OCI-LY1 (cell line): ENCODE measurements at regions not wholly inside any gene's neighbourhood (a gene's known extent, or its start where the extent isn't known, plus 50 kb on each side); places are given as distances from the start of the nearest gene placed in this dataset.
A peak's percentile ranks its signal among the peaks of the same experiment; 100 is the strongest.

Source experiments
- H2AFZ ChIP-seq: fragments of 200-600 bp; sonication (generic), shearing (Covaris generic); 2 replicates; pipeline ENCODE4 v1.6.0; 2014; ENCODE audit warnings: antibody characterized with exemption, mild to moderate bottlenecking, low read length
- H3F3A ChIP-seq: fragments of 200-600 bp; sonication (generic), shearing (Covaris generic); 2 replicates; pipeline ENCODE4 v1.6.0; 2014; ENCODE audit warnings: mild to moderate bottlenecking, antibody characterized with exemption, low read length, moderate library complexity; ENCODE audit not compliant: insufficient read depth
- H3K27ac ChIP-seq: fragments of 200-600 bp; sonication (generic); 2 replicates; pipeline ENCODE4 v1.5.1; 2014; ENCODE audit warnings: low read length, mixed run types, mild to moderate bottlenecking, low read depth; ENCODE audit not compliant: poor library complexity, severe bottlenecking
- H3K27me3 ChIP-seq: fragments of 200-600 bp; sonication (generic); 2 replicates; pipeline ENCODE4 v1.6.0; 2014; ENCODE audit warnings: antibody characterized with exemption, mild to moderate bottlenecking, low read length, moderate library complexity; ENCODE audit not compliant: insufficient read depth
- H3K36me3 ChIP-seq: fragments of 200-600 bp; sonication (generic); 2 replicates; pipeline ENCODE4 v1.6.1; 2014; ENCODE audit warnings: mild to moderate bottlenecking, antibody characterized with exemption, low read length, moderate library complexity, mixed read lengths; ENCODE audit not compliant: insufficient read depth
- H3K4me1 ChIP-seq: fragments of 200-600 bp; sonication (generic); 2 replicates; pipeline ENCODE4 v1.5.1; 2014; ENCODE audit warnings: mild to moderate bottlenecking, low read length, moderate library complexity; ENCODE audit not compliant: insufficient read depth, severe bottlenecking
- H3K4me2 ChIP-seq: fragments of 200-600 bp; sonication (generic), shearing (Covaris generic); 2 replicates; pipeline ENCODE4 v1.6.1; 2014; ENCODE audit warnings: low read length
- H3K4me3 ChIP-seq: fragments of 200-600 bp; sonication (generic); 2 replicates; pipeline ENCODE4 v1.5.1; 2014; ENCODE audit warnings: low read length, low read depth, mild to moderate bottlenecking, mixed read lengths; ENCODE audit not compliant: poor library complexity, severe bottlenecking
- H3K79me2 ChIP-seq: fragments of 200-600 bp; shearing (Covaris generic); 2 replicates; pipeline ENCODE4 v1.6.1; 2016; ENCODE audit warnings: mixed run types, low read length, mixed read lengths; ENCODE audit not compliant: insufficient read depth
- H3K9ac ChIP-seq: fragments of 200-600 bp; sonication (generic), shearing (Covaris generic); 2 replicates; pipeline ENCODE4 v1.6.1; 2014; ENCODE audit warnings: mild to moderate bottlenecking, low read length, mixed read lengths
- H3K9me2 ChIP-seq: fragments of 200-600 bp; sonication (generic), shearing (Covaris generic); 2 replicates; pipeline ENCODE4 v1.6.1; 2014; ENCODE audit warnings: low read depth, mild to moderate bottlenecking, low read length, mixed read lengths
- H3K9me3 ChIP-seq: fragments of 200-600 bp; shearing (Covaris generic); 2 replicates; pipeline ENCODE4 v1.6.1; 2014; ENCODE audit warnings: low read length, mixed read lengths
- H4K20me1 ChIP-seq: fragments of 200-600 bp; sonication (generic), shearing (Covaris generic); 2 replicates; pipeline ENCODE4 v1.6.0; 2016; ENCODE audit warnings: mild to moderate bottlenecking, low read length; ENCODE audit not compliant: insufficient read depth
- CTCF ChIP-seq: fragments of 200-600 bp; sonication (generic), shearing (Covaris generic); IDR thresholded peaks from 2 replicates; pipeline ENCODE4 v1.5.1; 2017; ENCODE audit warnings: mild to moderate bottlenecking, antibody characterized with exemption, low read length, moderate library complexity, mixed read lengths
- EZH2 ChIP-seq: fragments of 200-600 bp; sonication (generic), shearing (Covaris generic); IDR thresholded peaks from 2 replicates; pipeline ENCODE4 v1.8.0; 2017; ENCODE audit warnings: borderline replicate concordance, mixed run types, mild to moderate bottlenecking, antibody characterized with exemption, low read length, moderate library complexity, mixed read lengths

GRCh38 chrY:16522021-16522420 lies 1358.0 kb downstream of the CDY2B start:
- Histone ChIP-seq H4K20me1 (no peaks in the 10 kb centered on the region), H3K9ac (no peak overlapping the region), H3K4me2 (no peak overlapping the region), H3K4me1 (no peaks in the 10 kb centered on the region), H3K27ac (no peak overlapping the region), H3K9me2 (no peaks in the 10 kb centered on the region), H3K27me3 (no peaks in the 10 kb centered on the region), H3K9me3 (no peaks in the 10 kb centered on the region), H3F3A (no peaks in the 10 kb centered on the region), H3K79me2 (no peaks in the 10 kb centered on the region), H3K36me3 (no peaks in the 10 kb centered on the region), H2AFZ (no peak overlapping the region), H3K4me3 (no peak overlapping the region)
- TF ChIP-seq EZH2 = no peak
- TF ChIP-seq CTCF = no peak

GRCh38 chrY:16502733-16503214 lies 1377.2 kb downstream of the CDY2B start:
- Histone ChIP-seq H3K9ac (no peak overlapping the region), H3K27me3 (no peaks in the 10 kb centered on the region), H3K4me1 (no peaks in the 10 kb centered on the region), H3F3A (no peaks in the 10 kb centered on the region), H3K79me2 (no peaks in the 10 kb centered on the region), H3K4me3 (no peak overlapping the region), H3K27ac (no peak overlapping the region), H3K9me2 (no peaks in the 10 kb centered on the region), H3K4me2 (no peak overlapping the region), H2AFZ (no peak overlapping the region), H4K20me1 (no peaks in the 10 kb centered on the region), H3K9me3 (no peaks in the 10 kb centered on the region), H3K36me3 (no peaks in the 10 kb centered on the region)
- TF ChIP-seq CTCF = no peak
- no peak for TF ChIP-seq EZH2

GRCh38 chrY:16490706-16491105 lies 1389.3 kb downstream of the CDY2B start:
- no peaks in the 10 kb centered on the region for H3K36me3 ChIP-seq
- H3F3A ChIP-seq = no peaks in the 10 kb centered on the region
- H3K9me3 ChIP-seq = no peaks in the 10 kb centered on the region
- no peaks in the 10 kb centered on the region for H3K9me2 ChIP-seq
- no peaks in the 10 kb centered on the region for H3K4me1 ChIP-seq
- H3K79me2 ChIP-seq = no peaks in the 10 kb centered on the region
- no peak overlapping the region for H3K27ac ChIP-seq
- no peaks in the 10 kb centered on the region for H4K20me1 ChIP-seq
- H3K4me2 ChIP-seq = no peak overlapping the region
- H3K27me3 ChIP-seq = no peaks in the 10 kb centered on the region
- no peak overlapping the region for H3K9ac ChIP-seq
- no peak overlapping the region for H3K4me3 ChIP-seq
- TF ChIP-seq EZH2 (no peak), CTCF (peak; percentile 55)
- no peak overlapping the region for H2AFZ ChIP-seq
